GM12878 (cell line): ENCODE measurements at regions not wholly inside any gene's neighbourhood (a gene's known extent, or its start where the extent isn't known, plus 50 kb on each side); places are given as distances from the start of the nearest gene placed in this dataset.
"Not testable (repeated sequence)": the region's sequence is repeated elsewhere in the genome, so short reads cannot be mapped to it uniquely, and the experiment has no call there.

Source experiments
- ATAC-seq: fragments of 200-7000 bp; cut with Tn5 transposase; 3 replicates; pipeline ENCODE4 v1.9.1; 2020; ENCODE audit warnings: mild to moderate bottlenecking, moderate library complexity
- BruUV-seq: library from RNA; stranded (reverse); fragments of 400-500 nt; replicated peaks from 2 replicates; lab custom pipeline; 2021; lab: Mats Ljungman, UMichigan
- CTCF ChIA-PET: fragments of 300-600 bp; sonication (Branson Sonifier 250); formaldehyde crosslinking; extraction: SDS; loops from one replicate; lab custom pipeline; 2021; ENCODE audit warnings: inconsistent platforms; lab: Yijun Ruan, JAX
- POLR2A ChIA-PET: fragments of 350-600 bp; formaldehyde crosslinking; extraction: SDS; loops from one replicate; lab custom pipeline; 2021; ENCODE audit warnings: inconsistent platforms; lab: Charles Lee
- RAD21 ChIA-PET: fragments of 300-600 bp; sonication (Branson Sonifier 250); formaldehyde crosslinking; loops from one replicate; lab custom pipeline; 2023; ENCODE audit warnings: antibody characterized with exemption; ENCODE audit not compliant: unreplicated experiment; lab: Charles Lee
- SMC1A ChIA-PET: fragments of 300-600 bp; sonication (Branson Sonifier 250); formaldehyde crosslinking; loops from one replicate; lab custom pipeline; 2023; ENCODE audit not compliant: unreplicated experiment, uncharacterized antibody; lab: Charles Lee
- DNase-seq: peaks from one replicate; pipeline ENCODE4 v3.0.0-alpha.2; 2011; ENCODE audit warnings: low read depth, low spot score
- FAIRE-seq: peaks from 3 replicates; lab custom pipeline; 2011; peaks lifted over from hg19 to GRCh38; lab: Jason Lieb, UNC
- H2AFZ ChIP-seq: 2 replicates; pipeline ENCODE4 v1.6.0; 2011; ENCODE audit warnings: low read depth, low read length, control low read depth; ENCODE audit not compliant: control insufficient read depth
- H3K27ac ChIP-seq: 2 replicates; pipeline ENCODE4 v1.5.1; 2011; ENCODE audit warnings: control low read depth; ENCODE audit not compliant: control insufficient read depth, insufficient read depth
- H3K27me3 ChIP-seq, 2 experiments: replicated peaks in 1 of 2; 2 replicates each; pipeline versions ENCODE4 v1.6.0 to v1.6.1; 2011; ENCODE audit warnings: low read length in 1 of 2; ENCODE audit not compliant: control insufficient read depth in 2 of 2, insufficient read depth in 2 of 2
- H3K36me3 ChIP-seq, 2 experiments: 2 replicates each; pipeline ENCODE4 v1.5.1; 2011; ENCODE audit warnings: low read length in 1 of 2; ENCODE audit not compliant: control insufficient read depth in 2 of 2, insufficient read depth in 2 of 2
- H3K4me1 ChIP-seq: 2 replicates; pipeline ENCODE4 v1.6.1; 2011; ENCODE audit warnings: mild to moderate bottlenecking, low read length, moderate library complexity, mixed read lengths; ENCODE audit not compliant: control insufficient read depth, insufficient read depth
- H3K4me2 ChIP-seq: 2 replicates; pipeline ENCODE4 v1.6.0; 2011; ENCODE audit warnings: control low read depth; ENCODE audit not compliant: control insufficient read depth, insufficient read depth
- H3K4me3 ChIP-seq: fragments of 200-600 bp; sonication (generic); 2 replicates; pipeline ENCODE4 v1.5.1; 2016
- H3K79me2 ChIP-seq: 2 replicates; pipeline ENCODE4 v1.6.0; 2011; ENCODE audit warnings: low read length; ENCODE audit not compliant: control insufficient read depth, insufficient read depth
- H3K9ac ChIP-seq: 2 replicates; pipeline ENCODE4 v1.8.0; 2011; ENCODE audit warnings: low read length, control low read depth, mixed read lengths; ENCODE audit not compliant: control insufficient read depth, insufficient read depth
- H3K9me3 ChIP-seq: replicated peaks from 3 replicates; pipeline ENCODE4 v1.5.1; 2011; ENCODE audit warnings: mild to moderate bottlenecking, low read length; ENCODE audit not compliant: control insufficient read depth, insufficient read depth
- H4K20me1 ChIP-seq: 2 replicates; pipeline ENCODE4 v1.6.0; 2011; ENCODE audit not compliant: control insufficient read depth, insufficient read depth
- FOXM1 ChIP-seq: IDR thresholded peaks from 2 replicates; pipeline ENCODE4 v1.6.1; 2012; ENCODE audit warnings: low read depth, mild to moderate bottlenecking, inconsistent platforms, low read length, moderate library complexity
- WGBS: methylation state at CpG from one replicate; pipeline ENCODE4 v1.1.6; 2016; ENCODE audit warnings: low lambda C conversion rate; ENCODE audit not compliant: insufficient replicate concordance, insufficient coverage; ENCODE audit errors: missing lambda C conversion rate; 5-methylcytosine and 5-hydroxymethylcytosine counted together
- in situ Hi-C: fragments of 300-500 bp; cut with MboI; formaldehyde crosslinking; loops from 9 replicates; pipeline ENCODE4 v1.14.3; 2018; ENCODE audit warnings: mixed read lengths
- intact Hi-C: fragments of 100-400 bp; cut with micrococcal nuclease; formaldehyde crosslinking; loops from one replicate; pipeline ENCODE4 v1.14.2; 2022; ENCODE audit not compliant: unreplicated experiment
- TF ChIP-seq, protein P1 (sequence below): IDR thresholded peaks from 2 replicates; pipeline ENCODE4 v1.6.1; 2011; ENCODE audit warnings: borderline replicate concordance, low read depth, mild to moderate bottlenecking, moderate library complexity, low read length; ENCODE audit not compliant: insufficient read depth, poor library complexity, severe bottlenecking

DNA sequence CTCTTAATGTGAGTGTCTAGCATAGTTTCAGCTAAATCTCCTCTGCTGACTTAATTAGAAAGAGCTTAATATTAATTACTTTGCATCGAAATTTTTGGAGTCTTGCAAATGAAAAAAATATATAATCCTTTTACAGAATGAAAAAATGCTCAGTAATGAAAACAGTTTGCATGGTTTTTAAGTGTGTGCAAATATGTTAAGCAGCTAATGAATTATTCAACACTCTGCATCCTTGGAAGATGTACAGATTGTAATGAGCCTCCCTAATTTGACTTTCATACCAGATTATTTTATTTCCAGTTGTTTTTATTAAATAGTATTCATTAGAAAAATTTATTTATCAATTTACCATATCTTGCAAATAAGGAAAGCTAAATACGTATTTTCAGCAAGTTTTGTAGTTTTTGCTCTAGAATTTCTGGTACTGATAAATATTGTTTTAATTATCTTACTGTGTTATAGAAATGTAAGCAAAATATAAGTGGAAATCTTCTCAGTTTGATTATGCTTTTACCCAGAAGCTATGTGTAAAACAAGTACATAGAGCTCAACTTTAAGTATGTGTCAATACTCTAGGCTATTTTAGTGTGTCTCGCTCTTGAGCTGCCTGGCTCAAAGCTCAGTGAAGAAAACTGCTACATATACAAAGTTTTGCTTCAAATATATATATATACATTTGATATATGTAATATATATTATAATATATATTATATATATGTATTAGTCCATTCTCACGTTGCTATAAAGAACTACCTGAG, 714.9 kb upstream of the LUZP2 start:
- no peak overlapping the region for H2AFZ ChIP-seq
- no peaks in the 10 kb centered on the region for H3K9me3 ChIP-seq
- ChIA-PET SMC1A (no interaction called here), POLR2A (no interaction called here), RAD21 (no interaction called here), CTCF (no interaction called here)
- H3K27me3 ChIP-seq = no peaks in the 10 kb centered on the region
- ATAC-seq (no peak), DNase-seq (no peak), FAIRE-seq (no peak)
- no peaks in the 10 kb centered on the region for H4K20me1 ChIP-seq
- H3K27ac ChIP-seq = no peak overlapping the region
- no peak overlapping the region for H3K4me2 ChIP-seq
- H3K4me1 ChIP-seq = no peaks in the 10 kb centered on the region
- no peak overlapping the region for H3K9ac ChIP-seq
- 24% methylated on average over 4 of the region's 4 CpGs for whole genome bisulfite sequencing
- BruUV-seq = no TSS peak
- intact Hi-C loops (no loop called here), in situ Hi-C loops (no loop called here)
- H3K4me3 ChIP-seq = no peak overlapping the region
- no peaks in the 10 kb centered on the region for H3K36me3 ChIP-seq
- no peaks in the 10 kb centered on the region for H3K79me2 ChIP-seq
- no peak for TF ChIP-seq FOXM1
- TF ChIP-seq, protein P1, sequence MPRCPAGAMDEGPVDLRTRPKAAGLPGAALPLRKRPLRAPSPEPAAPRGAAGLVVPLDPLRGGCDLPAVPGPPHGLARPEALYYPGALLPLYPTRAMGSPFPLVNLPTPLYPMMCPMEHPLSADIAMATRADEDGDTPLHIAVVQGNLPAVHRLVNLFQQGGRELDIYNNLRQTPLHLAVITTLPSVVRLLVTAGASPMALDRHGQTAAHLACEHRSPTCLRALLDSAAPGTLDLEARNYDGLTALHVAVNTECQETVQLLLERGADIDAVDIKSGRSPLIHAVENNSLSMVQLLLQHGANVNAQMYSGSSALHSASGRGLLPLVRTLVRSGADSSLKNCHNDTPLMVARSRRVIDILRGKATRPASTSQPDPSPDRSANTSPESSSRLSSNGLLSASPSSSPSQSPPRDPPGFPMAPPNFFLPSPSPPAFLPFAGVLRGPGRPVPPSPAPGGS = no peak

DNA sequence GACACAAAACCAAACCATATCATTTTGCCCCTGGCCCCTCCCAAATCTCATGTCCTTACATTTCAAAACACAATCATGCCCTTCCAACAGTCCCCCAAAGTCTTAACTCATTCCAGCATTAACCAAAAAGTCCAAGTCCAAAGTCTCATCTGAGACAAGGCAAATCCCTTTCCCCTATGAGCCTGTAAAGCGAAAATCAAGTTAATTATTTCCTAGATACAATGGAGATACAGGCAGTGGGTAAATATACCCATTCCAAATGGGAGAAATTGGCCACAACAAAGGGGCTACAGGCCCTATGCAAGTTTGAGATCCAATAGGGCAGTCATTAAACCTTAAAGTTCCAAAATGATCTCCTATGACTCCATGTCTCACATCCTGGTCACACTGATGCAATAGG, 709.9 kb upstream of the LUZP2 start:
- H4K20me1 ChIP-seq, H3K4me3 ChIP-seq, H3K9me3 ChIP-seq, H2AFZ ChIP-seq, POLR2A ChIA-PET, H3K4me1 ChIP-seq, H3K79me2 ChIP-seq, ATAC-seq, H3K27me3 ChIP-seq, BruUV-seq, in situ Hi-C loops, DNase-seq, H3K4me2 ChIP-seq, RAD21 ChIA-PET, H3K9ac ChIP-seq, FAIRE-seq, H3K27ac ChIP-seq, SMC1A ChIA-PET, H3K36me3 ChIP-seq, CTCF ChIA-PET, intact Hi-C loops: not testable (repeated sequence)
- WGBS = 0% methylated on average over 1 of the region's 1 CpG
